AG09319 (cell line): ENCODE measurements at regions not wholly inside any gene's neighbourhood (a gene's known extent, or its start where the extent isn't known, plus 50 kb on each side); places are given as distances from the start of the nearest gene placed in this dataset.
A peak's percentile ranks its signal among the peaks of the same experiment; 100 is the strongest.

Experiments used
- DNase-seq: peaks from one replicate; pipeline ENCODE4 v3.0.0-alpha.2; 2010; ENCODE audit warnings: low read depth; ENCODE audit errors: extremely low read depth
- TF ChIP-seq, protein P1 (sequence below): IDR thresholded peaks from 2 replicates; pipeline ENCODE4 v1.5.1; 2011; ENCODE audit warnings: low read depth, mild to moderate bottlenecking, inconsistent platforms, low read length, moderate library complexity

DNA sequence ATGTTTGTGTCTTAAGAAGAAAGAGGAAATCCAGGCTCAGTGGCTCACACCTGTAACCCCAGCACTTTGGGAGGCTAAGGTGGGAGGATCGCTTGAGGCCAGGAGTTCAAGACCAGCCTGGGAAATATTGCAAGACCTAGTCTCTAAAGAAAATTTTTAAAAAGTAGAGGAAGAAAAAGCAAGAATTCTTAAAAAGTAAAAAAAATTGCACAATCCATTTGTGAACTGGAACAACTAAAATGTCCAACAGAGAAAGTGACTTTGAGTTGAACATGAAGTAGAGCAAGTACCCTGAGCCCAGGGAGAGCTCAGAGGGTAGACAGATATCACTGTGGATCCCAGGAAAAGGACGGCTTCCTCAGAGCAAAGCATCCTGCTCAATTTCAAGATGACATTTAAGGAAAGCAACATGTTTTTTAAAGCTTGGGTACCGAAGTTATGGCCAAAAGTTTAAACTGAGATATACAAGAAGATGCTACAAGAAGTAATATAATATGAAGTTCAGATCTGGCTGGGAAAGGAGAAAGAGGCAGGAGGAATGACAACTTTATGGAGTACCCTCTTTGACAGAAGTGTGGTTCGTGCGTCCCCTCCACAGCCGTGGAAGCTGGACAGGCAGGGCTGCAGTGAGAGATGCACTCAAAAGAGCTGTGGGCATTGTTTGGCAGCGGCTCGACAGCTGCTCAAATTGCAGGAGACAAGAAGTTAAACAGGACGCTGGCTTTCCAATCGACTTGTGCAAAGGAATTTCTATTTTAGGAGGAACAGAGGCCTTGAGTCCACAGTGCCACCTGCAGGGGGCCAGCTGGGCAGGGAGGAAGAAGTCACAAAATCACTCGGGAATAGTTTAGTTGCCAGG is 201.3 kb downstream of the JCAD start:
- DNase-seq = peak; percentile 53

DNA sequence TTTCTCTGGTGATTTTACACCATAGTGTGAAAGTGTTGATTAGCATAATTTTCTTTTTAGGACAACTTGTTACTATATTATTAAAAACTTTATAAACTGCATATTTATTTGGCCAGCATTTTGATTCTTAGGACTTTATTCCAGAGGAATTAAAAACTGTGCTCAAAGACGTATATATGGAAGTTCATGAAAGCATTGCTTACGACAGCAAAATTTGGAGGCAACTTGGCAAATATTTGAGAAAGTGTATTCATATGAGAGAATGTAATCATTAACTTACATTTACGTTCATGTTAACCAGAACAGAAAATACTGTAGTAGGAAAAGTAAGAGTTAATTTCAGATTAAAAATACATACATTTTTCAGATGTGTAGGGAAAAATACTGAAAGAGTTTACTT is 203.1 kb downstream of the JCAD start:
- no peak for DNase-seq
- TF ChIP-seq, protein P1, sequence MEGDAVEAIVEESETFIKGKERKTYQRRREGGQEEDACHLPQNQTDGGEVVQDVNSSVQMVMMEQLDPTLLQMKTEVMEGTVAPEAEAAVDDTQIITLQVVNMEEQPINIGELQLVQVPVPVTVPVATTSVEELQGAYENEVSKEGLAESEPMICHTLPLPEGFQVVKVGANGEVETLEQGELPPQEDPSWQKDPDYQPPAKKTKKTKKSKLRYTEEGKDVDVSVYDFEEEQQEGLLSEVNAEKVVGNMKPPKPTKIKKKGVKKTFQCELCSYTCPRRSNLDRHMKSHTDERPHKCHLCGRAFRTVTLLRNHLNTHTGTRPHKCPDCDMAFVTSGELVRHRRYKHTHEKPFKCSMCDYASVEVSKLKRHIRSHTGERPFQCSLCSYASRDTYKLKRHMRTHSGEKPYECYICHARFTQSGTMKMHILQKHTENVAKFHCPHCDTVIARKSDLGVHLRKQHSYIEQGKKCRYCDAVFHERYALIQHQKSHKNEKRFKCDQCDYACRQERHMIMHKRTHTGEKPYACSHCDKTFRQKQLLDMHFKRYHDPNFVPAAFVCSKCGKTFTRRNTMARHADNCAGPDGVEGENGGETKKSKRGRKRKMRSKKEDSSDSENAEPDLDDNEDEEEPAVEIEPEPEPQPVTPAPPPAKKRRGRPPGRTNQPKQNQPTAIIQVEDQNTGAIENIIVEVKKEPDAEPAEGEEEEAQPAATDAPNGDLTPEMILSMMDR = no peak

More for the DNA sequence above, 201.3 kb downstream of the JCAD start:
- TF ChIP-seq, protein P1 = peak; percentile 81

DNA sequence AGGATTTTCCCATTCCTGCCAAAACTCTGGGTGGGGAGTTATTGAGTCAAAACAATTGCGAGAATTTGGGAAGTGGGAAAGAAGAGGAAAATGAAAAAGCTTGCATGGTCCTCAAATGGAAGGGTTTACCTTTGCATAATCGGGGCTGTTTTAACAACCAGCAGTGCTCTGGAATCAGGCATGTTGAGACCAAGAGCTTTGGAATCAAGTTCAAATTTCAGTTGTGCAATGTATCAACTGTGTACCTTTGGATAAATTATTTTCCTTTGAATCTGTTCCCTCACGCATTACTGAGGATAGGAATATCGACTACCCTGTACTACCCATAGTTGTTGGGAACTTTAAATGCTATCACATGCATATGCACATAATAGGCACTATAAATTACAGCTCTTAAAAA is 205.5 kb downstream of the JCAD start:
- DNase-seq = no peak
- TF ChIP-seq, protein P1 = no peak

DNA sequence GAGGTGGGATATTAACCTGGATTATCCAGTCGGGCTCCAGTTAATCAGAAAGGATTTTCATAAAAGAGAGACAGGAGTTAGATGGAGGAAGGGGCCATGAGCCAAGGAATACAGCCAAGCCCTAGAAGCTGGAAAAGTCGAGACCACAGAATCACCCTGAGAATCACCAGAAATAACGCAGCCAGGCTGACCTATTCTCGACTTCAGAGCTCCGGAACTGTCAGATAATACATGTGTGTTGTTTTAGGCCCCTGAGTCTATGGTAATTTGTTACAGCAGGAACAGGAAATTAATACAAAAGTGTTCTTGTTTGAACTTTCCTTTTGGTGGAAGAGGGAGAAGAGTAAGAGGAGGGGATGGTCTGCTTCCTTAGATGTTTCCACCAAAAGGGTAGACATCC is 208.1 kb downstream of the JCAD start:
- DNase-seq = no peak
- TF ChIP-seq, protein P1 = no peak

DNA sequence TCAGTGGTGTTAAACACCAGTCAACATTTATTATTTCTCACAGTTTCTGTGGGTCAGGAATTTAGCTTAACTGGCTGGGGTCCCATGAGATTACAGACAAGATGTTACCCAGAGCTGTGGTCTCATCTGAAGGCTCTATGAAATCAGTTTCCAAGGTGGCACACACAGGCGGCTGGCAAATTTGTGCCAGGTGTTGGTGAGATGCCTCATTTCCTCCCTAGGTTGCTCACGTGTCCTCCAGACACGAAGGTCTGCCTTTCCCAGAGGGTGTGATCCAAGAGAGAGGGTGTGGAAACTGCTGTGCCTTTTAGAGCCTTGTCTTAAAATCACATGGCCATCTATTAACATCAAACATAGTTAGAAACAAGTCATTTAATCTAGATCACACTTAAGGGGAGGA is 209.0 kb downstream of the JCAD start:
- no peak for DNase-seq
- TF ChIP-seq, protein P1 = no peak

DNA sequence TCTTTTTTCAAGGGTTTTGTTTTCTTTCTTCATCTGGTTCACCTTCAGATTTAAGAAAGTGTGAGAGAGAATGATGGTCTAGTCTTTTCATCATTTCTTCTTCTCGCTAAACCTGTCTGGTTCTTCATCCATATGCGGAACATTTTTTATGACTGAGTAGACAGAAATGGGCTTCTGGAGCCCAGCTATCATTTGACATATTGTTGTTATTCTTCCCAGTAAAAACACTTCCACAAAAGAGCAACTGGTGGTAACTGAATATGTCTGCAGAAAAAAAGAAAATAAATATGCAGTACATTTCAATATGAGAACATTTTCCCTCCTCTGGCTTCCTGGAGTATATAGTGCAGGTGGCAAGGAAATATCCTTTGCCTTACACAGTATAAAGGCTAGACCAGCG is 209.5 kb downstream of the JCAD start:
- no peak for DNase-seq
- TF ChIP-seq, protein P1 = no peak

DNA sequence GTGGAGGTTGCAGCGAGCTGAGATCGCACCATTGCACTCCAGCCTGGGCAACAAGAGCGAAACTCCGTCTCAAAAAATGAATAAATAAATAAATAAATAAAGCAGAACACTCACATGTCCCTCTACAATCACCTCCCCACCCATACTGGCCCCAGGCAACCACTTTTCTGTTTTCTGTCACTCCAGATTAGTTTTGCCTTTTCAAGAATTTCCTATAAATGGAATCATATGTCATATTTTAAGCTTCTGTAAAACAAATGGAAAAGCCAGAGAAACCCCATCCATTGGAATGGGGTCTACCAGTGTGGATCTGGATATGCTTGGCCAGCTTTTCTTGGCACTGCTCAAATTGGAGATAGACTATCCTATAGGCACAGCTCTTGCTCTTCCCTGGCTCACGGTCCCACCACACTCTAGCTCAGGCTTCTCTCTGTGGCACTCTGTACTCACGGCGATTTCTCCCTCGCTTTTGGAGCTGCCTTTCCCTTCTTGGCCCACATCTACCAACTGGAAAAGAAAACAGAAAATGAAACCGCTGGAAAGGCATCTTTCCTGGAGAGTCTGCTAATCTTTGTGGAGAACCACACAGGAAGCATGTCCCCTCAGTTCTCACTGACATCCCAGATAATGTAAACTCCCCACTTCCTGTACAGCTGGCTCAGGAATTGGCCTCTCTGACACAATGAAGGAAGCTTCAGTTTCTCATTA is 210.1 kb downstream of the JCAD start:
- TF ChIP-seq, protein P1 = no peak
- DNase-seq = peak; percentile 55
